H9 (cell line): ENCODE measurements at regions not wholly inside any gene's neighbourhood (a gene's known extent, or its start where the extent isn't known, plus 50 kb on each side); places are given as distances from the start of the nearest gene placed in this dataset.

Source experiments
- DNase-seq: peaks from one replicate; pipeline ENCODE4 v3.0.0-alpha.2; 2017
- H2AFZ ChIP-seq: one replicate; pipeline ENCODE4 v1.6.1; 2013; ENCODE audit warnings: mild to moderate bottlenecking, low read length, control low read depth, moderate library complexity
- H2AK5ac ChIP-seq: 2 replicates; pipeline ENCODE4 v1.6.1; 2013; ENCODE audit warnings: low read length, control low read depth, mixed read lengths; ENCODE audit not compliant: insufficient read length
- H2BK120ac ChIP-seq: one replicate; pipeline ENCODE4 v1.6.1; 2013; ENCODE audit warnings: low read depth, mild to moderate bottlenecking, low read length, control low read depth, inconsistent platforms; ENCODE audit not compliant: poor library complexity, severe bottlenecking
- H2BK12ac ChIP-seq: 2 replicates; pipeline ENCODE4 v1.6.1; 2013; ENCODE audit warnings: low read length, control low read depth, mixed read lengths, low read depth; ENCODE audit not compliant: insufficient read length
- H2BK15ac ChIP-seq: 2 replicates; pipeline ENCODE4 v1.6.1; 2013; ENCODE audit warnings: low read depth, low read length, control low read depth
- H2BK20ac ChIP-seq: one replicate; pipeline ENCODE4 v1.6.1; 2013; ENCODE audit warnings: low read depth, mild to moderate bottlenecking, low read length, control low read depth, inconsistent platforms; ENCODE audit not compliant: poor library complexity, severe bottlenecking
- H2BK5ac ChIP-seq: 2 replicates; pipeline ENCODE4 v1.6.1; 2013; ENCODE audit warnings: low read length, control low read depth, mixed read lengths; ENCODE audit not compliant: insufficient read length
- H3K14ac ChIP-seq: 2 replicates; pipeline ENCODE4 v1.6.1; 2013; ENCODE audit warnings: low read length, control low read depth; ENCODE audit not compliant: insufficient read depth
- H3K18ac ChIP-seq: 2 replicates; pipeline ENCODE4 v1.6.1; 2013; ENCODE audit warnings: low read depth, mild to moderate bottlenecking, mixed read lengths, low read length, control low read depth; ENCODE audit not compliant: insufficient read length
- H3K23ac ChIP-seq: 2 replicates; pipeline ENCODE4 v1.6.1; 2013; ENCODE audit warnings: low read length, control low read depth, mixed read lengths, low read depth; ENCODE audit not compliant: insufficient read length
- H3K23me2 ChIP-seq: 2 replicates; pipeline ENCODE4 v1.6.1; 2013; ENCODE audit warnings: low read depth, mild to moderate bottlenecking, mixed read lengths, low read length, control low read depth; ENCODE audit not compliant: insufficient read length, poor library complexity, severe bottlenecking
- H3K27ac ChIP-seq: 2 replicates; pipeline ENCODE4 v1.5.1; 2013; ENCODE audit warnings: low read length, control low read depth, mixed read lengths, low read depth; ENCODE audit not compliant: insufficient read length
- H3K27me3 ChIP-seq: 2 replicates; pipeline ENCODE4 v1.6.1; 2013; ENCODE audit warnings: low read length, control low read depth, inconsistent platforms; ENCODE audit not compliant: insufficient read depth
- H3K4ac ChIP-seq: 2 replicates; pipeline ENCODE4 v1.6.1; 2013; ENCODE audit warnings: low read depth, mild to moderate bottlenecking, control low read depth, inconsistent platforms, low read length, moderate library complexity
- H3K4me1 ChIP-seq: 2 replicates; pipeline ENCODE4 v1.6.1; 2013; ENCODE audit warnings: low read length, control low read depth, inconsistent platforms; ENCODE audit not compliant: insufficient read depth
- H3K4me2 ChIP-seq: 2 replicates; pipeline ENCODE4 v1.6.1; 2013; ENCODE audit warnings: low read length, control low read depth, mixed read lengths; ENCODE audit not compliant: insufficient read length, insufficient read depth
- H3K56ac ChIP-seq: 2 replicates; pipeline ENCODE4 v1.6.1; 2013; ENCODE audit warnings: low read depth, mild to moderate bottlenecking, mixed read lengths, low read length, control low read depth; ENCODE audit not compliant: insufficient read length
- H3K79me1 ChIP-seq: 2 replicates; pipeline ENCODE4 v1.6.1; 2013; ENCODE audit warnings: low read depth, mild to moderate bottlenecking, moderate library complexity, low read length, control low read depth, inconsistent platforms; ENCODE audit not compliant: insufficient read depth, poor library complexity, severe bottlenecking
- H3K79me2 ChIP-seq: 2 replicates; pipeline ENCODE4 v1.6.1; 2013; ENCODE audit warnings: low read length, control low read depth, inconsistent platforms; ENCODE audit not compliant: insufficient read depth
- H3K9ac ChIP-seq: 2 replicates; pipeline ENCODE4 v1.6.1; 2013; ENCODE audit warnings: low read length, control low read depth, mixed read lengths; ENCODE audit not compliant: insufficient read length; ENCODE audit errors: extremely low read depth
- H3K9me3 ChIP-seq: one replicate; pipeline ENCODE4 v1.6.1; 2013; ENCODE audit warnings: low read depth, low read length, inconsistent platforms; ENCODE audit not compliant: control insufficient read depth
- H3T11ph ChIP-seq: one replicate; pipeline ENCODE4 v1.6.1; 2013; ENCODE audit warnings: mild to moderate bottlenecking, low read length, control low read depth, inconsistent platforms
- H4K20me1 ChIP-seq: one replicate; pipeline ENCODE4 v1.6.1; 2013; ENCODE audit not compliant: control insufficient read depth, insufficient read length, insufficient read depth
- H4K5ac ChIP-seq: 2 replicates; pipeline ENCODE4 v1.6.1; 2013; ENCODE audit warnings: low read depth, mild to moderate bottlenecking, mixed read lengths, low read length, control low read depth; ENCODE audit not compliant: insufficient read length
- H4K8ac ChIP-seq: replicated peaks from 2 replicates; pipeline ENCODE4 v1.6.1; 2013; ENCODE audit warnings: low read length, control low read depth, mixed read lengths, low read depth; ENCODE audit not compliant: insufficient read length
- H4K91ac ChIP-seq: 2 replicates; pipeline ENCODE4 v1.6.1; 2013; ENCODE audit warnings: low read depth, mild to moderate bottlenecking, moderate library complexity, mixed read lengths, low read length, control low read depth; ENCODE audit not compliant: insufficient read length
- H3K27ac Mint-ChIP-seq, 3 experiments: 2 replicates in 2 of 3; 3 replicates in 1 of 3; pipeline ENCODE4 v1.8.0; 2020 to 2021; ENCODE audit warnings: mixed read lengths in 3 of 3, mild to moderate bottlenecking in 1 of 3, moderate library complexity in 1 of 3
- H3K27me3 Mint-ChIP-seq: 2 replicates; pipeline ENCODE4 v1.8.0; 2021; ENCODE audit warnings: low read depth, mild to moderate bottlenecking, moderate library complexity, mixed read lengths
- H3K36me3 Mint-ChIP-seq, 3 experiments: 2 replicates in 2 of 3; 3 replicates in 1 of 3; pipeline ENCODE4 v1.8.0; 2020 to 2021; ENCODE audit warnings: low read depth in 3 of 3, mixed read lengths in 3 of 3; ENCODE audit not compliant: insufficient read depth in 1 of 3
- H3K4me1 Mint-ChIP-seq, 2 experiments: 2 replicates each; pipeline ENCODE4 v1.8.0; 2020; ENCODE audit warnings: mixed read lengths in 2 of 2
- H3K4me3 Mint-ChIP-seq, 2 experiments: 2 replicates in 1 of 2; 3 replicates in 1 of 2; pipeline ENCODE4 v1.8.0; 2020 to 2021; ENCODE audit warnings: mild to moderate bottlenecking in 2 of 2, mixed read lengths in 2 of 2, moderate library complexity in 1 of 2
- H3K9me3 Mint-ChIP-seq, 2 experiments: 2 replicates in 1 of 2; 3 replicates in 1 of 2; pipeline ENCODE4 v1.8.0; 2020; ENCODE audit warnings: mild to moderate bottlenecking in 2 of 2, mixed read lengths in 2 of 2, moderate library complexity in 1 of 2
- WGBS: extraction: QIAGEN DNeasy Blood & Tissue Kit; methylation state at CpG from one replicate; pipeline ENCODE4 v1.1.7; 2013; ENCODE audit warnings: missing lambda C conversion rate, low lambda C conversion rate, mixed read lengths; ENCODE audit not compliant: insufficient read length; ENCODE audit errors: extremely low coverage; 5-methylcytosine and 5-hydroxymethylcytosine counted together
- TF ChIP-seq, protein P1 (sequence below): fragments of 200-600 bp; sonication (generic); conservative IDR thresholded peaks from 3 replicates; pipeline ENCODE4 v1.8.0; 2021; ENCODE audit warnings: antibody characterized with exemption, mild to moderate bottlenecking

DNA sequence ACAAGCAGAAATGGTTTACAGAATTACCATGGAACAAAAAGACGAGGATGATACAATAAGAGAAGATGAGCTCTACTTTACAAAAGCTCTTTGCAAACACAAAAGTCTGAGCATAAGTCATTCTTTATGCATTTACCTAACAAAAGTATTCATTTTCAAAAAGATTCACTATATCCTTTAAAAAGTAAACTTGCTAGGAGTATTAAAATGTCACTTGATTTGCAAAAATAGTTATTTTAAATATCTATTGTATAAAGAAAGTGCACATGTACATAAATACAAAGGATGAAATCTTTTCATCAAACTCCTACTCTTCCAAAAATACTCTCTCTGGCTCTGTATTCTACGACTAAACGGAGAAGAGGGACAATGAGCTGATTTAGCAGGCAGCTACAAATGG lies 146.4 kb upstream of the STEAP1 start:
- H3K27me3 ChIP-seq = no peaks in the 10 kb centered on the region
- Mint-ChIP-seq H3K27ac (peak overlapping the region in 2 of 3 experiments; percentile 89 to 97; a peak in 5 of 7 replicates), H3K27me3 (no peaks in the 10 kb centered on the region)

More for the DNA sequence above, 146.4 kb upstream of the STEAP1 start:
- H3K79me1 ChIP-seq = no peaks in the 10 kb centered on the region
- H4K8ac ChIP-seq = no peak overlapping the region
- no peak for DNase-seq
- no peak overlapping the region for H4K5ac ChIP-seq
- no peak overlapping the region for H3K9ac ChIP-seq
- Mint-ChIP-seq H3K36me3 (no peaks in the 10 kb centered on the region; a peak in 1 of 7 replicates), H3K9me3 (no peaks in the 10 kb centered on the region), H3K4me1 (peaks cover 22 to 24% of the 10 kb centered on the region in 2 experiments), H3K4me3 (no peak overlapping the region)
- no peaks in the 10 kb centered on the region for H4K20me1 ChIP-seq
- H2BK5ac ChIP-seq = no peak overlapping the region
- no peak overlapping the region for H2BK120ac ChIP-seq
- H3K14ac ChIP-seq = no peak overlapping the region
- H3K4ac ChIP-seq = no peak overlapping the region
- H2BK15ac ChIP-seq = no peak overlapping the region
- H2BK20ac ChIP-seq = no peak overlapping the region
- H3K18ac ChIP-seq = no peak overlapping the region
- no peak overlapping the region for H3K27ac ChIP-seq
- no peak overlapping the region for H3K56ac ChIP-seq
- no peak overlapping the region for H2BK12ac ChIP-seq
- H4K91ac ChIP-seq = no peak overlapping the region
- no peaks in the 10 kb centered on the region for H3K79me2 ChIP-seq
- H3K23ac ChIP-seq = no peak overlapping the region
- no peaks in the 10 kb centered on the region for H3K23me2 ChIP-seq
- WGBS = no CpG with 5 or more reads among the region's 3 CpGs
- H2AFZ ChIP-seq = no peak overlapping the region
- peaks cover 3% of the 10 kb centered on the region; the same call in 1 of the 2 replicates for H3K4me1 ChIP-seq
- H3T11ph ChIP-seq = no peak overlapping the region
- H2AK5ac ChIP-seq = no peak overlapping the region
- TF ChIP-seq, protein P1, sequence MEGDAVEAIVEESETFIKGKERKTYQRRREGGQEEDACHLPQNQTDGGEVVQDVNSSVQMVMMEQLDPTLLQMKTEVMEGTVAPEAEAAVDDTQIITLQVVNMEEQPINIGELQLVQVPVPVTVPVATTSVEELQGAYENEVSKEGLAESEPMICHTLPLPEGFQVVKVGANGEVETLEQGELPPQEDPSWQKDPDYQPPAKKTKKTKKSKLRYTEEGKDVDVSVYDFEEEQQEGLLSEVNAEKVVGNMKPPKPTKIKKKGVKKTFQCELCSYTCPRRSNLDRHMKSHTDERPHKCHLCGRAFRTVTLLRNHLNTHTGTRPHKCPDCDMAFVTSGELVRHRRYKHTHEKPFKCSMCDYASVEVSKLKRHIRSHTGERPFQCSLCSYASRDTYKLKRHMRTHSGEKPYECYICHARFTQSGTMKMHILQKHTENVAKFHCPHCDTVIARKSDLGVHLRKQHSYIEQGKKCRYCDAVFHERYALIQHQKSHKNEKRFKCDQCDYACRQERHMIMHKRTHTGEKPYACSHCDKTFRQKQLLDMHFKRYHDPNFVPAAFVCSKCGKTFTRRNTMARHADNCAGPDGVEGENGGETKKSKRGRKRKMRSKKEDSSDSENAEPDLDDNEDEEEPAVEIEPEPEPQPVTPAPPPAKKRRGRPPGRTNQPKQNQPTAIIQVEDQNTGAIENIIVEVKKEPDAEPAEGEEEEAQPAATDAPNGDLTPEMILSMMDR = no peak
- H3K4me2 ChIP-seq = no peak overlapping the region
- no peaks in the 10 kb centered on the region for H3K9me3 ChIP-seq
